GM18508 (cell line): ENCODE measurements at regions not wholly inside any gene's neighbourhood (a gene's known extent, or its start where the extent isn't known, plus 50 kb on each side); places are given as distances from the start of the nearest gene placed in this dataset.
"Not testable (repeated sequence)": the region's sequence is repeated elsewhere in the genome, so short reads cannot be mapped to it uniquely, and the experiment has no call there.

Experiments used
- ATAC-seq: cut with Tn5 transposase; IDR thresholded peaks from one replicate; pipeline ENCODE4 v1.9.1; 2021; ENCODE audit warnings: moderate number of reproducible peaks; ENCODE audit not compliant: insufficient read depth, unreplicated experiment

GRCh38 chr15:96462768-96463750 is 132.6 kb downstream of the NR2F2 start:
- ATAC-seq: no peak

- no peak for ATAC-seq
Measured at GRCh38 chr15:96466389-96466947, 136.0 kb downstream of the NR2F2 start.

GRCh38 chr15:96468036-96468435 is 137.5 kb downstream of the NR2F2 start:
- no peak for ATAC-seq

GRCh38 chr15:96470681-96471310 is 140.3 kb downstream of the NR2F2 start:
- ATAC-seq: no peak

- no peak for ATAC-seq
Measured at GRCh38 chr15:96472681-96473080, 142.2 kb downstream of the NR2F2 start.

GRCh38 chr15:96473556-96473955 is 143.1 kb downstream of the NR2F2 start:
- ATAC-seq: no peak

- no peak for ATAC-seq
Measured at GRCh38 chr15:96474231-96474664, 143.7 kb downstream of the NR2F2 start.

GRCh38 chr15:96477227-96477626 is 146.7 kb downstream of the NR2F2 start:
- ATAC-seq: no peak

- not testable (repeated sequence) for ATAC-seq
Measured at GRCh38 chr15:96484412-96484811, 153.9 kb downstream of the NR2F2 start.

GRCh38 chr15:96484830-96485229 is 154.3 kb downstream of the NR2F2 start:
- ATAC-seq: no peak

GRCh38 chr15:96487245-96487644 is 156.7 kb downstream of the NR2F2 start:
- no peak for ATAC-seq

GRCh38 chr15:96491066-96491699 is 160.7 kb downstream of the NR2F2 start:
- ATAC-seq: not testable (repeated sequence)

GRCh38 chr15:96491700-96492644 is 161.5 kb downstream of the NR2F2 start:
- ATAC-seq: not testable (repeated sequence)

- no peak for ATAC-seq
Measured at GRCh38 chr15:96494505-96494904, 164.0 kb downstream of the NR2F2 start.

GRCh38 chr15:96495386-96495785 is 164.9 kb downstream of the NR2F2 start:
- no peak for ATAC-seq

- ATAC-seq: no peak
Measured at GRCh38 chr15:96497951-96498350, 167.5 kb downstream of the NR2F2 start.

- no peak for ATAC-seq
Measured at GRCh38 chr15:96500508-96500907, 170.0 kb downstream of the NR2F2 start.

- no peak for ATAC-seq
Measured at GRCh38 chr15:96501362-96501761, 170.9 kb downstream of the NR2F2 start.

GRCh38 chr15:96502196-96502595 is 171.7 kb downstream of the NR2F2 start:
- ATAC-seq: no peak

- no peak for ATAC-seq
Measured at GRCh38 chr15:96503276-96503675, 172.8 kb downstream of the NR2F2 start.
